IPS-18a (cell line): ENCODE measurements at regions not wholly inside any gene's neighbourhood (a gene's known extent, or its start where the extent isn't known, plus 50 kb on each side); places are given as distances from the start of the nearest gene placed in this dataset.

Experiments
- H3K27ac ChIP-seq: one replicate; pipeline ENCODE4 v1.5.1; 2013; ENCODE audit warnings: low read length
- H3K27me3 ChIP-seq: one replicate; pipeline ENCODE4 v1.6.1; 2013; ENCODE audit warnings: mild to moderate bottlenecking, low read length; ENCODE audit not compliant: control insufficient read depth, insufficient read depth
- H3K36me3 ChIP-seq: one replicate; pipeline ENCODE4 v1.6.1; 2013; ENCODE audit warnings: low read depth, low read length; ENCODE audit not compliant: control insufficient read depth
- H3K4me1 ChIP-seq: one replicate; pipeline ENCODE4 v1.6.1; 2013; ENCODE audit warnings: low read depth, low read length; ENCODE audit not compliant: control insufficient read depth
- H3K4me3 ChIP-seq: one replicate; pipeline ENCODE4 v1.5.1; 2013; ENCODE audit warnings: low read length
- H3K9ac ChIP-seq: one replicate; pipeline ENCODE4 v1.6.1; 2013; ENCODE audit warnings: mild to moderate bottlenecking, low read length, moderate library complexity
- H3K9me3 ChIP-seq: one replicate; pipeline ENCODE4 v1.6.1; 2013; ENCODE audit warnings: low read depth, low read length; ENCODE audit not compliant: control insufficient read depth

GRCh38 chr10:20685462-20685861 lies 211.6 kb downstream of the NEBL start:
- no peaks in the 10 kb centered on the region for H3K36me3 ChIP-seq
- no peak overlapping the region for H3K9ac ChIP-seq
- H3K9me3 ChIP-seq, result no peaks in the 10 kb centered on the region
- H3K27ac ChIP-seq, result no peak overlapping the region
- H3K4me1 ChIP-seq, result peaks cover 4% of the 10 kb centered on the region
- H3K4me3 ChIP-seq, result no peak overlapping the region
- H3K27me3 ChIP-seq, result no peaks in the 10 kb centered on the region

GRCh38 chr10:20683345-20683744 lies 213.8 kb downstream of the NEBL start:
- Histone ChIP-seq H3K9ac (no peak overlapping the region), H3K9me3 (no peaks in the 10 kb centered on the region), H3K36me3 (no peaks in the 10 kb centered on the region), H3K27ac (no peak overlapping the region), H3K4me1 (peaks cover 4% of the 10 kb centered on the region), H3K27me3 (no peaks in the 10 kb centered on the region), H3K4me3 (no peak overlapping the region)

- H3K27me3 ChIP-seq, result no peaks in the 10 kb centered on the region
- H3K4me1 ChIP-seq, result peaks cover 4% of the 10 kb centered on the region
- no peaks in the 10 kb centered on the region for H3K36me3 ChIP-seq
- H3K9me3 ChIP-seq, result no peaks in the 10 kb centered on the region
- no peak overlapping the region for H3K9ac ChIP-seq
- H3K4me3 ChIP-seq, result no peak overlapping the region
- no peak overlapping the region for H3K27ac ChIP-seq
Measured at GRCh38 chr10:20682782-20683181, 214.3 kb downstream of the NEBL start.

GRCh38 chr10:20677340-20677739 lies 219.8 kb downstream of the NEBL start:
- Histone ChIP-seq H3K27me3 (no peaks in the 10 kb centered on the region), H3K36me3 (no peaks in the 10 kb centered on the region), H3K4me1 (peaks cover 8% of the 10 kb centered on the region), H3K4me3 (no peak overlapping the region), H3K27ac (no peak overlapping the region), H3K9me3 (no peaks in the 10 kb centered on the region), H3K9ac (no peak overlapping the region)

GRCh38 chr10:20674926-20675325 lies 222.2 kb downstream of the NEBL start:
- H3K36me3 ChIP-seq, result no peaks in the 10 kb centered on the region
- H3K27ac ChIP-seq, result no peak overlapping the region
- no peaks in the 10 kb centered on the region for H3K27me3 ChIP-seq
- no peak overlapping the region for H3K4me3 ChIP-seq
- no peak overlapping the region for H3K9ac ChIP-seq
- peaks cover 8% of the 10 kb centered on the region for H3K4me1 ChIP-seq
- no peaks in the 10 kb centered on the region for H3K9me3 ChIP-seq

GRCh38 chr10:20673175-20673574 lies 223.9 kb downstream of the NEBL start:
- Histone ChIP-seq H3K4me3 (no peak overlapping the region), H3K36me3 (no peaks in the 10 kb centered on the region), H3K4me1 (peaks cover 8% of the 10 kb centered on the region), H3K9me3 (no peaks in the 10 kb centered on the region), H3K27me3 (no peaks in the 10 kb centered on the region), H3K9ac (no peak overlapping the region), H3K27ac (no peak overlapping the region)

- Histone ChIP-seq H3K9me3 (no peaks in the 10 kb centered on the region), H3K36me3 (no peaks in the 10 kb centered on the region), H3K4me3 (no peak overlapping the region), H3K27ac (no peak overlapping the region), H3K27me3 (no peaks in the 10 kb centered on the region), H3K9ac (no peak overlapping the region), H3K4me1 (peaks cover 8% of the 10 kb centered on the region)
Measured at GRCh38 chr10:20672741-20673140, 224.4 kb downstream of the NEBL start.

GRCh38 chr10:20670579-20670978 lies 226.5 kb downstream of the NEBL start:
- no peaks in the 10 kb centered on the region for H3K27me3 ChIP-seq
- peaks cover 8% of the 10 kb centered on the region for H3K4me1 ChIP-seq
- no peak overlapping the region for H3K27ac ChIP-seq
- no peaks in the 10 kb centered on the region for H3K9me3 ChIP-seq
- H3K4me3 ChIP-seq, result no peak overlapping the region
- H3K9ac ChIP-seq, result no peak overlapping the region
- H3K36me3 ChIP-seq, result no peaks in the 10 kb centered on the region

- no peaks in the 10 kb centered on the region for H3K27me3 ChIP-seq
- H3K27ac ChIP-seq, result no peak overlapping the region
- no peaks in the 10 kb centered on the region for H3K9me3 ChIP-seq
- no peak overlapping the region for H3K9ac ChIP-seq
- no peaks in the 10 kb centered on the region for H3K36me3 ChIP-seq
- no peak overlapping the region for H3K4me3 ChIP-seq
- H3K4me1 ChIP-seq, result no peaks in the 10 kb centered on the region
Measured at GRCh38 chr10:20668985-20669384, 228.1 kb downstream of the NEBL start.

GRCh38 chr10:20662742-20663141 lies 234.4 kb downstream of the NEBL start:
- Histone ChIP-seq H3K9me3 (peaks cover 4% of the 10 kb centered on the region), H3K9ac (no peak overlapping the region), H3K27ac (no peak overlapping the region), H3K4me1 (peaks cover 3% of the 10 kb centered on the region), H3K4me3 (no peak overlapping the region), H3K27me3 (no peaks in the 10 kb centered on the region), H3K36me3 (no peaks in the 10 kb centered on the region)

GRCh38 chr10:20659225-20659624 lies 237.9 kb downstream of the NEBL start:
- Histone ChIP-seq H3K27ac (no peak overlapping the region), H3K4me1 (peaks cover 3% of the 10 kb centered on the region), H3K4me3 (no peak overlapping the region), H3K9ac (no peak overlapping the region), H3K27me3 (no peaks in the 10 kb centered on the region), H3K9me3 (peaks cover 4% of the 10 kb centered on the region), H3K36me3 (no peaks in the 10 kb centered on the region)

- Histone ChIP-seq H3K9ac (no peak overlapping the region), H3K27ac (no peak overlapping the region), H3K4me1 (peaks cover 3% of the 10 kb centered on the region), H3K36me3 (no peaks in the 10 kb centered on the region), H3K4me3 (no peak overlapping the region), H3K27me3 (no peaks in the 10 kb centered on the region), H3K9me3 (peaks cover 4% of the 10 kb centered on the region)
Measured at GRCh38 chr10:20658158-20658557, 239.0 kb downstream of the NEBL start.
